ENCODE measurements at regions not wholly inside any gene's neighbourhood (a gene's known extent, or its start where the extent isn't known, plus 50 kb on each side); places are given as distances from the start of the nearest gene placed in this dataset.

DNA sequence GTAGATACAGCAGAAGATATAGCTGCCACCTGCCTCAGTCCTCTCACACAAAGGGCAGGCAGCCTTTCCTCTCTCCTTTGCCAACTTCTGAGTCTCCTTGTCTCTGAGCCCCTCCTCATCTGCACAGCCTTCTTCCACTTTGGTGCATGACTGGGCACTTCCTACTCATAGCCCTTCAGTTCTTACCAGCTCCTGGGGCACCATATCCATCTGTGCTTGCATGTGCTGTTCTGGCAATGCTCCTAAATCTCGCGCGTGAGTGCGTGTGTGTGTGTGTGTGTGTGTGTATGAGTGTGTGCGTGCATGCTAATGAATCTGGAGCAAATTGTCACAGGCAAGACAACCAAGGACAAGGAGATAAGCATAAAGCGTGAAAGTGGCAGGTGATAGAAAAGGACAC, 1271.6 kb upstream of the SORCS1 start:
- TF ChIP-seq, protein P1, sequence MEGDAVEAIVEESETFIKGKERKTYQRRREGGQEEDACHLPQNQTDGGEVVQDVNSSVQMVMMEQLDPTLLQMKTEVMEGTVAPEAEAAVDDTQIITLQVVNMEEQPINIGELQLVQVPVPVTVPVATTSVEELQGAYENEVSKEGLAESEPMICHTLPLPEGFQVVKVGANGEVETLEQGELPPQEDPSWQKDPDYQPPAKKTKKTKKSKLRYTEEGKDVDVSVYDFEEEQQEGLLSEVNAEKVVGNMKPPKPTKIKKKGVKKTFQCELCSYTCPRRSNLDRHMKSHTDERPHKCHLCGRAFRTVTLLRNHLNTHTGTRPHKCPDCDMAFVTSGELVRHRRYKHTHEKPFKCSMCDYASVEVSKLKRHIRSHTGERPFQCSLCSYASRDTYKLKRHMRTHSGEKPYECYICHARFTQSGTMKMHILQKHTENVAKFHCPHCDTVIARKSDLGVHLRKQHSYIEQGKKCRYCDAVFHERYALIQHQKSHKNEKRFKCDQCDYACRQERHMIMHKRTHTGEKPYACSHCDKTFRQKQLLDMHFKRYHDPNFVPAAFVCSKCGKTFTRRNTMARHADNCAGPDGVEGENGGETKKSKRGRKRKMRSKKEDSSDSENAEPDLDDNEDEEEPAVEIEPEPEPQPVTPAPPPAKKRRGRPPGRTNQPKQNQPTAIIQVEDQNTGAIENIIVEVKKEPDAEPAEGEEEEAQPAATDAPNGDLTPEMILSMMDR (IDR thresholded peaks at IDR 0.05): no peak
- TF ChIP-seq, protein P2, sequence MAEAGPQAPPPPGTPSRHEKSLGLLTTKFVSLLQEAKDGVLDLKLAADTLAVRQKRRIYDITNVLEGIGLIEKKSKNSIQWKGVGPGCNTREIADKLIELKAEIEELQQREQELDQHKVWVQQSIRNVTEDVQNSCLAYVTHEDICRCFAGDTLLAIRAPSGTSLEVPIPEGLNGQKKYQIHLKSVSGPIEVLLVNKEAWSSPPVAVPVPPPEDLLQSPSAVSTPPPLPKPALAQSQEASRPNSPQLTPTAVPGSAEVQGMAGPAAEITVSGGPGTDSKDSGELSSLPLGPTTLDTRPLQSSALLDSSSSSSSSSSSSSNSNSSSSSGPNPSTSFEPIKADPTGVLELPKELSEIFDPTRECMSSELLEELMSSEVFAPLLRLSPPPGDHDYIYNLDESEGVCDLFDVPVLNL (CRISPR knock-in tag; IDR thresholded peaks at IDR 0.05; ENCODE audit: borderline replicate concordance, low read depth): no peak
- TF ChIP-seq, protein P3, sequence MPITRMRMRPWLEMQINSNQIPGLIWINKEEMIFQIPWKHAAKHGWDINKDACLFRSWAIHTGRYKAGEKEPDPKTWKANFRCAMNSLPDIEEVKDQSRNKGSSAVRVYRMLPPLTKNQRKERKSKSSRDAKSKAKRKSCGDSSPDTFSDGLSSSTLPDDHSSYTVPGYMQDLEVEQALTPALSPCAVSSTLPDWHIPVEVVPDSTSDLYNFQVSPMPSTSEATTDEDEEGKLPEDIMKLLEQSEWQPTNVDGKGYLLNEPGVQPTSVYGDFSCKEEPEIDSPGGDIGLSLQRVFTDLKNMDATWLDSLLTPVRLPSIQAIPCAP (CRISPR knock-in tag; IDR thresholded peaks at IDR 0.05): no peak
- TF ChIP-seq JUN (CRISPR knock-in tag; IDR thresholded peaks at IDR 0.05): no peak
- TF ChIP-seq, protein P4, sequence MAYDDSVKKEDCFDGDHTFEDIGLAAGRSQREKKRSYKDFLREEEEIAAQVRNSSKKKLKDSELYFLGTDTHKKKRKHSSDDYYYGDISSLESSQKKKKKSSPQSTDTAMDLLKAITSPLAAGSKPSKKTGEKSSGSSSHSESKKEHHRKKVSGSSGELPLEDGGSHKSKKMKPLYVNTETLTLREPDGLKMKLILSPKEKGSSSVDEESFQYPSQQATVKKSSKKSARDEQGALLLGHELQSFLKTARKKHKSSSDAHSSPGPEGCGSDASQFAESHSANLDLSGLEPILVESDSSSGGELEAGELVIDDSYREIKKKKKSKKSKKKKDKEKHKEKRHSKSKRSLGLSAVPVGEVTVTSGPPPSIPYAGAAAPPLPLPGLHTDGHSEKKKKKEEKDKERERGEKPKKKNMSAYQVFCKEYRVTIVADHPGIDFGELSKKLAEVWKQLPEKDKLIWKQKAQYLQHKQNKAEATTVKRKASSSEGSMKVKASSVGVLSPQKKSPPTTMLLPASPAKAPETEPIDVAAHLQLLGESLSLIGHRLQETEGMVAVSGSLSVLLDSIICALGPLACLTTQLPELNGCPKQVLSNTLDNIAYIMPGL (CRISPR knock-in tag; IDR thresholded peaks at IDR 0.05): no peak
- no peak for TF ChIP-seq ZNF396 (CRISPR knock-in tag; IDR thresholded peaks at IDR 0.05; ENCODE audit: borderline replicate concordance)
- no peak for TF ChIP-seq ZNF232 (CRISPR knock-in tag; IDR thresholded peaks at IDR 0.05)

Data from WTC11 (cell line).